Astrocyte (in vitro differentiated cells and primary cell): ENCODE measurements at regions not wholly inside any gene's neighbourhood (a gene's known extent, or its start where the extent isn't known, plus 50 kb on each side); places are given as distances from the start of the nearest gene placed in this dataset.

Source experiments
- DNase-seq: peaks from one replicate; pipeline ENCODE4 v3.0.0-alpha.2; 2010; ENCODE audit warnings: low read depth
- FAIRE-seq: peaks from 2 replicates; lab custom pipeline; 2011; peaks lifted over from hg19 to GRCh38; lab: Jason Lieb, UNC
- H2AFZ ChIP-seq: 2 replicates; pipeline ENCODE4 v1.6.0; 2012; ENCODE audit warnings: low read depth, low read length, inconsistent platforms
- H3K27ac ChIP-seq: 2 replicates; pipeline ENCODE4 v1.5.1; 2011; ENCODE audit warnings: low read depth, low read length, inconsistent platforms
- H3K27me3 ChIP-seq: 2 replicates; pipeline ENCODE4 v1.6.0; 2011; ENCODE audit warnings: low read length, inconsistent platforms; ENCODE audit not compliant: insufficient read depth
- H3K36me3 ChIP-seq: 2 replicates; pipeline ENCODE4 v1.5.1; 2011; ENCODE audit warnings: low read length, inconsistent platforms; ENCODE audit not compliant: insufficient read depth
- H3K4me1 ChIP-seq: 2 replicates; pipeline ENCODE4 v1.5.1; 2011; ENCODE audit warnings: low read length, inconsistent platforms; ENCODE audit not compliant: insufficient read depth
- H3K4me2 ChIP-seq: 2 replicates; pipeline ENCODE4 v1.6.0; 2012; ENCODE audit warnings: low read length, inconsistent platforms
- H3K4me3 ChIP-seq: 2 replicates; pipeline ENCODE4 v1.5.1; 2011; ENCODE audit warnings: low read depth, mild to moderate bottlenecking, low read length, inconsistent platforms; ENCODE audit not compliant: insufficient read depth
- H3K79me2 ChIP-seq: 2 replicates; pipeline ENCODE4 v1.6.0; 2012; ENCODE audit warnings: mild to moderate bottlenecking, low read length, inconsistent platforms; ENCODE audit not compliant: insufficient read depth
- H3K9ac ChIP-seq: 2 replicates; pipeline ENCODE4 v1.6.0; 2012; ENCODE audit warnings: mild to moderate bottlenecking, low read length, inconsistent platforms
- H3K9me3 ChIP-seq: 2 replicates; pipeline ENCODE4 v1.5.1; 2012; ENCODE audit warnings: low read depth, mild to moderate bottlenecking, low read length, inconsistent platforms; ENCODE audit not compliant: insufficient read depth
- H4K20me1 ChIP-seq: 2 replicates; pipeline ENCODE4 v1.6.0; 2012; ENCODE audit warnings: low read length, inconsistent platforms; ENCODE audit not compliant: insufficient read depth
- H3K27ac Mint-ChIP-seq: one replicate; pipeline ENCODE4 v1.8.0; 2021; ENCODE audit warnings: mild to moderate bottlenecking, mixed read lengths; ENCODE audit not compliant: unreplicated experiment
- H3K27me3 Mint-ChIP-seq: one replicate; pipeline ENCODE4 v1.8.0; 2021; ENCODE audit warnings: low read depth, mixed read lengths; ENCODE audit not compliant: unreplicated experiment
- H3K36me3 Mint-ChIP-seq: one replicate; pipeline ENCODE4 v1.8.0; 2021; ENCODE audit warnings: low read depth, mixed read lengths; ENCODE audit not compliant: unreplicated experiment
- H3K4me1 Mint-ChIP-seq: one replicate; pipeline ENCODE4 v1.8.0; 2021; ENCODE audit warnings: low read depth, mixed read lengths; ENCODE audit not compliant: unreplicated experiment
- H3K4me3 Mint-ChIP-seq: one replicate; pipeline ENCODE4 v1.8.0; 2021; ENCODE audit warnings: mild to moderate bottlenecking, moderate library complexity, mixed read lengths; ENCODE audit not compliant: unreplicated experiment
- H3K9me3 Mint-ChIP-seq: one replicate; pipeline ENCODE4 v1.8.0; 2021; ENCODE audit warnings: mild to moderate bottlenecking, mixed read lengths; ENCODE audit not compliant: unreplicated experiment
- CTCF ChIP-seq: IDR thresholded peaks from 2 replicates; pipeline ENCODE4 v1.5.1; 2011; ENCODE audit warnings: low read depth, mild to moderate bottlenecking, inconsistent platforms, low read length, moderate library complexity; ENCODE audit not compliant: insufficient read depth
- EZH2 ChIP-seq: IDR thresholded peaks from 2 replicates; pipeline ENCODE4 v1.6.1; 2012; ENCODE audit warnings: mild to moderate bottlenecking, low read length, inconsistent platforms; ENCODE audit not compliant: insufficient read depth

GRCh38 chr6:78713564-78713963, 153.8 kb upstream of the IRAK1BP1 start:
- H2AFZ ChIP-seq = no peak overlapping the region
- no peak for TF ChIP-seq EZH2
- no peak for TF ChIP-seq CTCF

GRCh38 chr6:78744144-78744543, 123.2 kb upstream of the IRAK1BP1 start:
- Mint-ChIP-seq H3K9me3 (peaks cover 18% of the 10 kb centered on the region), H3K36me3 (no peaks in the 10 kb centered on the region), H3K4me3 (no peak overlapping the region), H3K27me3 (no peaks in the 10 kb centered on the region), H3K4me1 (no peaks in the 10 kb centered on the region), H3K27ac (no peak overlapping the region)
- Histone ChIP-seq H2AFZ (no peak overlapping the region), H3K4me1 (no peaks in the 10 kb centered on the region), H3K4me3 (no peak overlapping the region), H3K36me3 (no peaks in the 10 kb centered on the region), H3K9me3 (no peaks in the 10 kb centered on the region), H3K27ac (no peak overlapping the region), H3K9ac (no peak overlapping the region), H4K20me1 (no peaks in the 10 kb centered on the region), H3K27me3 (no peaks in the 10 kb centered on the region), H3K4me2 (no peak overlapping the region), H3K79me2 (no peaks in the 10 kb centered on the region)
- DNase-seq (no peak), FAIRE-seq (no peak)
- TF ChIP-seq EZH2 = no peak
- TF ChIP-seq CTCF = no peak

More at GRCh38 chr6:78713564-78713963, 153.8 kb upstream of the IRAK1BP1 start:
- no peaks in the 10 kb centered on the region for H3K36me3 Mint-ChIP-seq
- Histone ChIP-seq H3K4me3 (no peak overlapping the region), H3K4me2 (no peak overlapping the region), H3K9me3 (no peaks in the 10 kb centered on the region), H3K4me1 (no peaks in the 10 kb centered on the region), H4K20me1 (no peaks in the 10 kb centered on the region), H3K36me3 (no peaks in the 10 kb centered on the region), H3K9ac (no peak overlapping the region), H3K27me3 (no peaks in the 10 kb centered on the region), H3K79me2 (no peaks in the 10 kb centered on the region), H3K27ac (no peak overlapping the region)
- FAIRE-seq (no peak), DNase-seq (no peak)
- H3K4me3 Mint-ChIP-seq = no peak overlapping the region
- no peaks in the 10 kb centered on the region for H3K9me3 Mint-ChIP-seq
- H3K27me3 Mint-ChIP-seq = no peaks in the 10 kb centered on the region
- H3K27ac Mint-ChIP-seq = no peak overlapping the region
- H3K4me1 Mint-ChIP-seq = peaks cover 5% of the 10 kb centered on the region

- no peak for TF ChIP-seq CTCF
- TF ChIP-seq EZH2 = no peak
- peak; percentile 70 for DNase-seq
- peak; percentile 32 for FAIRE-seq
- Histone ChIP-seq H3K9ac (no peak overlapping the region), H3K4me1 (no peaks in the 10 kb centered on the region), H4K20me1 (no peaks in the 10 kb centered on the region), H3K4me3 (no peak overlapping the region), H3K9me3 (no peaks in the 10 kb centered on the region), H3K27ac (no peak overlapping the region), H3K36me3 (no peaks in the 10 kb centered on the region), H2AFZ (no peak overlapping the region), H3K79me2 (no peaks in the 10 kb centered on the region), H3K4me2 (peak overlapping the region; percentile 29), H3K27me3 (no peaks in the 10 kb centered on the region)
- Mint-ChIP-seq H3K4me3 (no peak overlapping the region), H3K27me3 (no peaks in the 10 kb centered on the region), H3K9me3 (peaks cover 11% of the 10 kb centered on the region), H3K36me3 (no peaks in the 10 kb centered on the region), H3K27ac (no peak overlapping the region), H3K4me1 (no peaks in the 10 kb centered on the region)
Measured at GRCh38 chr6:78746457-78746856, 120.9 kb upstream of the IRAK1BP1 start.
